GM10248 (cell line): ENCODE measurements at regions not wholly inside any gene's neighbourhood (a gene's known extent, or its start where the extent isn't known, plus 50 kb on each side); places are given as distances from the start of the nearest gene placed in this dataset.

Source experiments
- CTCF ChIA-PET: fragments of 300-600 bp; sonication (Branson Sonifier 250); formaldehyde crosslinking; extraction: SDS; loops from one replicate; lab custom pipeline; 2021; ENCODE audit warnings: antibody characterized with exemption; lab: Yijun Ruan, JAX
- POLR2A ChIA-PET: fragments of 350-650 bp; sonication (Branson Sonifier 250); formaldehyde crosslinking; extraction: SDS; loops from one replicate; lab custom pipeline; 2020; ENCODE audit warnings: antibody characterized with exemption; lab: Yijun Ruan, JAX
- DNase-seq: peaks from one replicate; pipeline ENCODE4 v3.0.0; 2012; ENCODE audit errors: extremely low spot score
- CTCF ChIP-seq: IDR thresholded peaks from 2 replicates; pipeline ENCODE4 v1.5.1; 2012; ENCODE audit warnings: mild to moderate bottlenecking, low read depth; ENCODE audit errors: extremely low read depth, missing control alignments, control extremely low read depth

GRCh38 chrX:85504381-85504780, 124.9 kb upstream of the POF1B start:
- DNase-seq: no peak
- CTCF ChIA-PET: no interaction called here
- no peak for TF ChIP-seq CTCF
- POLR2A ChIA-PET: no interaction called here

GRCh38 chrX:85503258-85504158, 124.0 kb upstream of the POF1B start:
- DNase-seq: no peak
- POLR2A ChIA-PET: no interaction called here
- CTCF ChIA-PET: no interaction called here
- TF ChIP-seq CTCF: no peak

GRCh38 chrX:85501349-85501748, 121.9 kb upstream of the POF1B start:
- no peak for DNase-seq
- CTCF ChIA-PET: no interaction called here
- POLR2A ChIA-PET: no interaction called here
- TF ChIP-seq CTCF: no peak

GRCh38 chrX:85499400-85499799, 119.9 kb upstream of the POF1B start:
- ChIA-PET CTCF (no interaction called here), POLR2A (no interaction called here)
- no peak for DNase-seq
- no peak for TF ChIP-seq CTCF

GRCh38 chrX:85493821-85494220, 114.4 kb upstream of the POF1B start:
- POLR2A ChIA-PET: no interaction called here
- no peak for DNase-seq
- CTCF ChIA-PET: no interaction called here
- no peak for TF ChIP-seq CTCF

GRCh38 chrX:85454295-85454694, 74.8 kb upstream of the POF1B start:
- ChIA-PET POLR2A (no interaction called here), CTCF (no interaction called here)
- DNase-seq: no peak
- no peak for TF ChIP-seq CTCF
